Kidney (tissue), 13 donors: ENCODE measurements at regions not wholly inside any gene's neighbourhood (a gene's known extent, or its start where the extent isn't known, plus 50 kb on each side); places are given as distances from the start of the nearest gene placed in this dataset.

Experiments used
- DNase-seq, 5 donors: peaks; one replicate each; pipeline ENCODE4 v3.0.0-alpha.2; 2013 to 2020
- FAIRE-seq: peaks from 2 replicates; lab custom pipeline; 2012; peaks lifted over from hg19 to GRCh38; lab: Jason Lieb, UNC
- H3K27ac ChIP-seq, 2 donors: one replicate each; pipeline ENCODE4 v1.7.0; 2013; ENCODE audit warnings: low read depth in 2 of 2, low read length in 2 of 2, inconsistent platforms in 1 of 2
- H3K27me3 ChIP-seq: one replicate; pipeline ENCODE4 v1.7.1; 2013; ENCODE audit warnings: low read length, inconsistent platforms; ENCODE audit not compliant: control insufficient read depth, insufficient read depth
- H3K36me3 ChIP-seq, 3 donors: one replicate each; pipeline versions ENCODE4 v1.7.0 to v1.7.1; 2013; ENCODE audit warnings: low read length in 3 of 3, control low read depth in 1 of 3, inconsistent platforms in 1 of 3; ENCODE audit not compliant: insufficient read depth in 3 of 3, control insufficient read depth in 2 of 3
- H3K4me1 ChIP-seq, 3 donors: one replicate each; pipeline versions ENCODE4 v1.7.0 to v1.7.1; 2013; ENCODE audit warnings: low read length in 3 of 3, inconsistent platforms in 1 of 3, low read depth in 1 of 3; ENCODE audit not compliant: control insufficient read depth in 2 of 3, insufficient read depth in 2 of 3
- H3K4me3 ChIP-seq, 3 donors: one replicate each; pipeline versions ENCODE4 v1.7.0 to v1.8.1; 2013; ENCODE audit warnings: low read length in 3 of 3, control low read depth in 1 of 3, inconsistent platforms in 1 of 3
- H3K9ac ChIP-seq, 3 donors: one replicate each; pipeline versions ENCODE4 v1.7.0 to v1.7.1; 2013; ENCODE audit warnings: low read length in 3 of 3, control low read depth in 1 of 3, inconsistent platforms in 1 of 3
- H3K9me3 ChIP-seq, 3 donors: one replicate each; pipeline versions ENCODE4 v1.7.0 to v1.7.1; 2013; ENCODE audit warnings: low read length in 3 of 3, control low read depth in 1 of 3, inconsistent platforms in 1 of 3; ENCODE audit not compliant: control insufficient read depth in 2 of 3, insufficient read depth in 1 of 3
- CTCF ChIP-seq: IDR thresholded peaks from 3 replicates; pipeline ENCODE4 v1.5.1; 2012; ENCODE audit warnings: mild to moderate bottlenecking, moderate library complexity, borderline replicate concordance; ENCODE audit not compliant: insufficient read depth; ENCODE audit errors: extremely low read depth
- intact Hi-C: fragments of 100-400 bp; cut with DNase I; formaldehyde crosslinking; loops from one replicate; pipeline ENCODE4 v1.11.1; 2022
- donor health status: control.
- donor health status: control.
- donor health status: control.
- donor health status: control.
- donor health status: control.
- donor health status: DM: yes; HTN: yes; CAD: no.
- donor health status: Normal renal cell carcinoma (clear cell type).

GRCh38 chr4:24672880-24673279 is 88.5 kb upstream of the DHX15 start:
- DNase-seq, result no peak
- TF ChIP-seq CTCF, result no peak
- no peaks in the 10 kb centered on the region for H3K4me1 ChIP-seq
- H3K9ac ChIP-seq, result no peak overlapping the region
- intact Hi-C loops, result no loop called here
- no peak overlapping the region for H3K4me3 ChIP-seq
- H3K36me3 ChIP-seq, result no peaks in the 10 kb centered on the region
- no peak for FAIRE-seq
- peaks cover 0 to 4% (median 0%) of the 10 kb centered on the region in 3 donors for H3K9me3 ChIP-seq
- H3K27me3 ChIP-seq, result no peaks in the 10 kb centered on the region
- H3K27ac ChIP-seq, result no peak overlapping the region

DNA sequence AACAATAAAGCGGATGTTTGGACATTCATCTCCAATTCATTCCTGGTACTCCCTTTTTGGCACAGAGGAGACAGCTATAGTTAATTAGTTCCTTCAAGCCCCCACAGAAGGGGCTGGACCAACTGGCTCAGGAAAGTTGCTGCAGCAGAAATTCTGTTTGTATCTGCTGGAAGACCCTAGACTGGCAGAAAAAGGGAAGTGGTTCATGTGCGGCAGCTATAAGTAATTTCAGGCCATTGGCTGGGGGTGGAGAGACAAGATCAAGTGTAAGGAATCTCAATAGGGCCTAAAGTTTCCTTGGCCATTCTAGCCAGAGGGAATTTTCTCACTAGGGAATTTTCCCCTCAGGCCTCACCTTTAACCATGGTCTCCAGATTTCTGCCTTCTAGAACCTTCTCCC is 89.9 kb upstream of the DHX15 start:
- intact Hi-C loops, result no loop called here
- no peaks in the 10 kb centered on the region for H3K36me3 ChIP-seq
- no peak for FAIRE-seq

DNA sequence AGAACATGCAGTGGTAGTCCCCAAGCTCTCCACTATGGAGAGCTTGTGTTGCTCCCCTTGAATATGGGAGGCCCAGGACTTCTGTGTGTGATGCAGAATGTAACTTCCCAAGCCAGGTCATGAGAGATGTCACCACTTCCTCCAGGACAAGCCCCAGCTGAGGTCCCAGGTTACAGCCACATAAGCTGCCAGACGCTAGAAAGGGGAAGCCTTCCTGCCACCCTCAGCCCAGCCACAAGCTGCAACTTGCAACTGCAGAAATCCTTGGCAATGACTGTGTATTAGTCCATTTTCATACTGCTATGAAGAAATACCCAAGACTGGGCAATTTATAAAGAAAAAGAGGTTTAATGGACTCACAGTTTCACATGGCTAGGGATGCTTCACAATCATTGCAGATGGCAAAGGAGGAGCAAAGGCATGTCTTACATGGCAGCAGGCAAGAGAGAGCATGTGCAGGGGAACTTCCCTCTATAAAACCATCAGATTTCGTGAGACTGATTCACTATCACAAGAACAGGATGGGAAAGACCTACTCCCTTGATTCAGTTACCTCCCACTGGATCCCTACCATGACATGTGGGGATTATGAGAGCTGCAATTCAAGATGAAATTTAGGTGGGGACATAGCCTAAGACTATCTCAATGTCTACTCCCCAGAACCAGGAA is 91.5 kb upstream of the DHX15 start:
- no peak for DNase-seq
- Histone ChIP-seq H3K4me1 (no peaks in the 10 kb centered on the region), H3K4me3 (no peak overlapping the region), H3K9me3 (peaks cover 0 to 4% (median 0%) of the 10 kb centered on the region in 3 donors), H3K27ac (no peak overlapping the region), H3K9ac (no peak overlapping the region), H3K36me3 (no peaks in the 10 kb centered on the region), H3K27me3 (no peaks in the 10 kb centered on the region)
- FAIRE-seq, result no peak
- TF ChIP-seq CTCF, result no peak
- intact Hi-C loops, result no loop called here

More for the DNA sequence above, 89.9 kb upstream of the DHX15 start:
- no peak overlapping the region for H3K4me3 ChIP-seq
- H3K4me1 ChIP-seq, result no peaks in the 10 kb centered on the region
- no peak overlapping the region for H3K9ac ChIP-seq
- H3K27me3 ChIP-seq, result no peaks in the 10 kb centered on the region
- H3K27ac ChIP-seq, result no peak overlapping the region
- peaks cover 0 to 4% (median 0%) of the 10 kb centered on the region in 3 donors for H3K9me3 ChIP-seq
- no peak for DNase-seq
- no peak for TF ChIP-seq CTCF
